ENCODE measurements at regions not wholly inside any gene's neighbourhood (a gene's known extent, or its start where the extent isn't known, plus 50 kb on each side); places are given as distances from the start of the nearest gene placed in this dataset.

GRCh38 chr3:182575941-182576340 lies 217.4 kb upstream of the ATP11B start:
- no peak for DNase-seq (ENCODE audit: low read depth)

- no peak for DNase-seq (ENCODE audit: low read depth)
These were observed 209.8 kb upstream of the ATP11B start for GRCh38 chr3:182583545-182583944.

DNA sequence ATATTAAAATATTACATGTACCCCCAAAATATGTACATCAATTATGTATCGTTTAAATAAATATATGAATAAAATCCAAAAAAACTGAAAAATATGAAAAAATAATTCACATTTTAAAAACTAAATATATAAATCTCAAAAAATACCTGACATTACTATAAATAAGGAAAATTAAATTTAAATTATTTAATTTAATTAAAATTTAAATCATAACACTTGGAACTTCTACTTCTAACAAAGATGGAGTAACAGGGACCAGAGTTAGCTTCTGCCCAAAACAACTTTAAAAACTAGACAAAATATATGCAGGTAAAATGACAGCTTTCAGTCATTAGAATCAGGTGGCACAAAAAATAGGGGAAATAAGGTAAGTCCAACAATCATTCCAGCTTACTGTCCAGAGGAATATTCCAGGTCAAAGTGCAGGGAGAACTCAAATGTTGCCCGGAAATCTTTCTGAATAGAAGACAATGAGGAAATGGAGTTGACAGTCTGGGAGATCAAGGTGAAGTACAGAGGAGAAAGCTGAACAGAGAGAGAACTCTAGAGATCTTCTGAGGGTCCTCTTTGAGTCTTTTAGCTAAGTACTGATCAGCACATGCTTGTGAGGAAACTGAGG lies 207.7 kb upstream of the ATP11B start:
- DNase-seq (ENCODE audit: low read depth): no peak

DNA sequence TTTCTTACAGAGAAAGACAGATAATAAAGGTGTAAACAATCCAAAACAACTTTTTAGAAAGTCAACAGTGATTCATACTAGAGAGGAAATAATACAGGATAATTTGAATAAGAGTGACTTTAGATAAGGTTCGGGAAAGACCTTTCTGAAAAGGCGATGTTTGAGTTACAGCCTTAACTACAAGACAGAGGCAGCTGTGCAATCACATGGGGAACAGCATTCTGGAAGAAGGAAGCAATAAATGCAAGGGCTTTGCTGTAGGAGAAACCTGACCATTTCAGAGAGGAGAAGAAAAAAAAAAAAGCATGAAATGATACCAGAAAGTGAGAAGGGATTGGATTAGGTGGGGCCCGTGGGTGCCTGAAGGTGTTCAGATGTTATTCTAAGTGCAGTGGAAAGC lies 200.6 kb upstream of the ATP11B start:
- DNase-seq (ENCODE audit: low read depth): no peak

GRCh38 chr3:182596676-182597410 lies 196.5 kb upstream of the ATP11B start:
- no peak for DNase-seq (ENCODE audit: low read depth)

- no peak for DNase-seq (ENCODE audit: low read depth)
These were observed 195.7 kb upstream of the ATP11B start for GRCh38 chr3:182597621-182598041.

- no peak for DNase-seq (ENCODE audit: low read depth)
These were observed 191.7 kb upstream of the ATP11B start for GRCh38 chr3:182601597-182601996.

- no peak for DNase-seq (ENCODE audit: low read depth)
These were observed 189.8 kb upstream of the ATP11B start for GRCh38 chr3:182603501-182603900.

DNA sequence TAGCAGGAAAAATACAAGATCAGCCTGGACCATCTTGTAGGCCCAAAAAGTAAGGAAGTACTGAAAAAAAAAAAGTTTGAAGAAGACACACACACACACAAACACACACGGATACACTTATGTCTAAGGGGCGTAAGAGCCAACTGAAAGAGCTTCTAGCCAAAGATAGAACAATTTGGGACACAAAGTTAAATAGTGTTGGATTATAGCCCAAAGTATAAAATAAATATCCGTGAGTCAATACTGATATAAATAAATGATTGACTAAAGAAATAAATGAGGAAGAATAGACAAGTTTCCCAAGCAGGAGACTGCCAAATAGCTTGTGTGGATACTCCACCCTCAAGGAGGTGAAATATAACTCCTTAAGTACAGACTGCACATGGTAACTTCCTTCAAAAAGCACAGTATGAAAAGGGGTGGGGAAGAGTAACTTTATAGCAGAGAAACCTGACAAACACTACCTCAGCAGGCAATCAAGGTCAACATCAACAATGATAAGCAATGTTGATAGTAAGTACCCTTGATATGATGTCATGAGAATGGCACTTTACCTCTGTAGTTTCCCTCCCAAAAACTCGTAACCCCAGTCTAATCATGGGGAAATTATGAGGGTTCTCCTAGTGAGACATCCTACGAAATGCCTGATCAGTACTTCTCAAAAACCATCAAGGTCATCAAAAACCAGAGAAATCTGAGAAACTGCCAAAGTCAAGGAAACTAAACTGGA lies 187.3 kb upstream of the ATP11B start:
- DNase-seq (ENCODE audit: low read depth): no peak

- no peak for DNase-seq (ENCODE audit: low read depth)
These were observed 186.3 kb upstream of the ATP11B start for GRCh38 chr3:182606905-182607504.

DNA sequence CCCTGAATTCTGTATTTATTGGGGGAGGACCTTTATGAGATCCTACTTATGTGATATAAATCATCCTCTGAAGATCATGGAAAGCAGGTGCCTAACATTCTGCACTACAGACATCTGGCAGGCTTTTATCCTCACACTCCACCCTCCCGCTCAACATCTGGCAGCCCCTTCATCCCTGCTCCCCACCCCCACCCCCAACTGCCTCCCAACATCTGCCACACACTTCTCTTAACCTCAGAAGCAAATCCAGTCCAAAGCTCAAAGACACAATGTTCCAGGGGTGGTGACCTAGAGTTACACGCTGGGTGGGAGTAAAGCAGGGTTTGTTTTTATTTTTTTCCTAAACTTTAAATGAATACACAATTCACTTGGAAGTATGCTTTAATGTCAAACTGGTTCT lies 184.5 kb upstream of the ATP11B start:
- DNase-seq (ENCODE audit: low read depth): no peak

DNA sequence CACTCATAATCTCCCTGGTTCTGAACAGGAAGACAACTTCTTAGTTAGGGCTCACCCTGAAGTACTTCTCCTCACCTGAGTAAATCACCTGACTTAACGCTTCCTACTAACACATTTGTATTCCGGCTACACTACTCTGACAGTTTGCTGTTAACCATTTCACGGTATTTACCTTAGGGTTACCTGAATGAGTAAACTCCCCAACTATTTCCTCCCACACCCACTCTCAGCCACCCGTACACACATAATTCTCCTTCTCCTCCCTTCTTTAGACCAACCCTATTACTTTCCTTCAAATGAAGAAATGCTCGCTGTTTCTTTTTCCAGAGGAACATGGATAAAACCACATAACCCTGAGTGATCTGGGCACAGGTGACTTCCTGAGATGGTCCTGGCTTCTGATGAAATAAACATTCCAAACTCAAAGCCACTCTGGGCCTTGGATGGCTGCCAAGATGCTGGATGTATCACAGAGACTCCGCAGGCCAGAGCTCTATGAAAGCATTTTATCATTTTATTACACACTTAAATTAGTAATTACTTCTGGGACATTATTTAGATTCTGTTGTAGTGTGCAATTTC lies 183.6 kb upstream of the ATP11B start:
- no peak for DNase-seq (ENCODE audit: low read depth)

DNA sequence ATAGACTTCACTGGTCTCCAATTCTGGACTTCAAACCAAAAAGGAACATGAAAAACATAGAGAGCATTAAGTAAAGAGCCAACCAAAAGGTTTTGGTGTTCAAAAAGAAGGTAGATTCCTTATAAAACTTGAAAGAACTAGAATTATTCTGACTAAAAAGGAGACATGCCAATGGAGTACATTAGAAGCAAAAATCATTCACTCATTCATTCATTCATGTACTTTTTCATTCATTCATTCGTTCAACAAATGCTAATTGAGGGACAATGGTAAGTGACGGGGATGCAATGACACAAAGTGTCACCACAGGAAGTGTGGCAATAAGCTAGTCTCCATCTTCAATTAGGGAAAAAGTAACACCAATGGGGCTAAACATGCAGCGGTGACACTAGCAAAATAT lies 181.0 kb upstream of the ATP11B start:
- DNase-seq (ENCODE audit: low read depth): no peak

DNA sequence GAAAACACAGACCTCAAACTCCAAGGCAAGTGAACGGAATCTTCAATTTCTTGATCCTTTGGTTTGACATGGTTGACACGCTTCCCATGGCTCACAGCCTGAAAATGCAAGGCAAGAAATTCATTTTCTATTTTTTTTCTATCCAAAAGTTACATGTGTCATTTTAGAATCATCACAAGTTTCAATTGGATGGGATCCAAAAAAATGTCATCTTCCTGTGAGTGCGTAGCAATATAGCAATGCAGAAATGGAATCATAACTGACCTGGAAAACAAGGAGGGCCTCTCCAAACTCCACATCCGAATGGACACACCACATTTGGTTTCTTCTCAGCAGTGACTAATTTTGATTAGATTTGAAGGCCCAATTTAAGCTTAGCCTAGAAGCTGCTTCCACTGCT lies 175.8 kb upstream of the ATP11B start:
- DNase-seq (ENCODE audit: low read depth): no peak

GRCh38 chr3:182618085-182618732 lies 175.1 kb upstream of the ATP11B start:
- no peak for DNase-seq (ENCODE audit: low read depth)

DNA sequence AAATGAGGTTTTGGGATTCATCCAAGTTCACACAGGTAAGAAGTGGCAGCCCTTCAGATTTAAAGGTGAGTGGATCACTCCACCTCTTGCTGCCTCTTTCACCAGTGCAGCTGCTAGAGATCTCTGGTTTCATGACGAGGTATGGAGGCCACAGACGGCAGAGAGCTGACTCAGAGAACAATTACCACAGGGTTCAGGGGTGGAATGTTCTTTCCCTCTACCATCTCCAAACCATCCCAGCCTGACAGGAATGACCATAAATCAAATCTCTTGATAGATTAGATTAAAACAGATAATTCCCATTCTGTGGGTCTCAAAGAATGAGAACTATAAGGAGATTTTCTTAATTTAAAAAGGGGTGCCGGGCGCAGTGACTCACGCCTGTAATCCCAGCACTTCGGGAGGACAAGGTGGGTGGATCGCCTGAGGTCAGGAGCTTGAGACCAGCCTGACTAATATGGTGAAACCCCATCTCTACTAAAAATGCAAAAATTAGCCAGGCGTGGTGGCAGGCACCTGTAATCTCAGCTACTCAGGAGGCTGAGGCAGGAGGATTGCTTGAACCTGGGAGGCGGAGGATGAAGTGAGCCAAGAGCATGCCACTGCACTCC lies 174.2 kb upstream of the ATP11B start:
- DNase-seq (ENCODE audit: low read depth): no peak

- DNase-seq (ENCODE audit: low read depth): no peak
These were observed 172.4 kb upstream of the ATP11B start for GRCh38 chr3:182620723-182621434.

- no peak for DNase-seq (ENCODE audit: low read depth)
These were observed 171.7 kb upstream of the ATP11B start for GRCh38 chr3:182621435-182622240.

DNA sequence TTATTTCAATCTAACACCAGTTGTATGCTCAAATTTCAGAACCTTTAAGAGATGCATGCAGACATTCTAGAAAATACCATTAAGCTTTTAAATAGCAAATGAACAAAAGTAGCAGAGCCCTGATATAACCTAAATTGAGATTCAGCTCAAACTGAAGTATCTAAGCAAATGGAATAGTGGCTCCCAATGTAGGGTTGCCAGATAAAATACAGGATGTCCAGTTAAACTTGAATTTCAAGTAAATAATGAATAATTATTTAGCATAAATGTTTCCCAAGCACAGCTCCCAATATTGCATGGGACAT lies 171.1 kb upstream of the ATP11B start:
- DNase-seq (ENCODE audit: low read depth): no peak
